GM18858 (cell line): ENCODE measurements at regions not wholly inside any gene's neighbourhood (a gene's known extent, or its start where the extent isn't known, plus 50 kb on each side); places are given as distances from the start of the nearest gene placed in this dataset.

Experiments
- ATAC-seq: cut with Tn5 transposase; IDR thresholded peaks from one replicate; pipeline ENCODE4 v1.9.1; 2021; ENCODE audit not compliant: unreplicated experiment

GRCh38 chr21:17455451-17455850 lies 57.4 kb upstream of the CXADR start:
- ATAC-seq: no peak

GRCh38 chr21:17458279-17458678 lies 54.6 kb upstream of the CXADR start:
- no peak for ATAC-seq

- ATAC-seq: no peak
Observed at GRCh38 chr21:17460094-17460493, 52.7 kb upstream of the CXADR start.

GRCh38 chr21:17461014-17461413 lies 51.8 kb upstream of the CXADR start:
- no peak for ATAC-seq

- ATAC-seq: no peak
Observed at GRCh38 chr21:17461582-17461981, 51.3 kb upstream of the CXADR start.

- ATAC-seq: no peak
Observed at GRCh38 chr21:17462276-17462981, 50.4 kb upstream of the CXADR start.
